GM23338 (cell line): ENCODE measurements at regions not wholly inside any gene's neighbourhood (a gene's known extent, or its start where the extent isn't known, plus 50 kb on each side); places are given as distances from the start of the nearest gene placed in this dataset.

Source experiments
- CREB1 ChIP-seq: fragments of 250-450 bp; sonication (Bioruptor Pico); IDR thresholded peaks from 2 replicates; pipeline ENCODE4 v1.5.0; 2020; ENCODE audit warnings: low read depth, mild to moderate bottlenecking, moderate library complexity
- EZH2 ChIP-seq: fragments of 200-600 bp; sonication (generic); IDR thresholded peaks from one replicate; pipeline ENCODE4 v1.8.0; 2017; ENCODE audit warnings: antibody characterized with exemption, mild to moderate bottlenecking, low read depth; ENCODE audit not compliant: unreplicated experiment
- EZH2phosphoT487 ChIP-seq: fragments of 200-600 bp; sonication (generic); IDR thresholded peaks from one replicate; pipeline ENCODE4 v1.8.1; 2018; ENCODE audit warnings: antibody characterized with exemption; ENCODE audit not compliant: unreplicated experiment
- JUNB ChIP-seq: IDR thresholded peaks from one replicate; pipeline ENCODE4 v1.6.1; 2016; ENCODE audit warnings: antibody characterized with exemption; ENCODE audit not compliant: unreplicated experiment
- NANOG ChIP-seq: IDR thresholded peaks from 2 replicates; pipeline ENCODE4 v1.6.1; 2016; ENCODE audit warnings: antibody characterized with exemption, borderline replicate concordance
- POLR2AphosphoS5 ChIP-seq: IDR thresholded peaks from 2 replicates; pipeline ENCODE4 v1.6.1; 2016; ENCODE audit warnings: antibody characterized with exemption, low read depth
- STAT1 ChIP-seq: IDR thresholded peaks from one replicate; pipeline ENCODE4 v1.6.1; 2016; ENCODE audit warnings: antibody characterized with exemption; ENCODE audit not compliant: unreplicated experiment
- ZNF114 ChIP-seq: fragments of 250-450 bp; sonication (Bioruptor Pico); IDR thresholded peaks from 2 replicates; pipeline ENCODE4 v1.5.0; 2020; ENCODE audit warnings: mild to moderate bottlenecking, moderate library complexity
- TF ChIP-seq, protein P1 (sequence below), 2 experiments: fragments of 200-600 bp in 1 of 2; sonication (generic) in 1 of 2; conservative IDR thresholded peaks; 2 replicates each; pipeline versions ENCODE4 v1.5.1 to v1.6.1; 2016 to 2017; ENCODE audit warnings: antibody characterized with exemption in 2 of 2, low read depth in 2 of 2, mild to moderate bottlenecking in 2 of 2, moderate library complexity in 1 of 2
- TF ChIP-seq, protein P2 (sequence below): IDR thresholded peaks from one replicate; pipeline ENCODE4 v1.6.1; 2018; ENCODE audit warnings: antibody characterized with exemption; ENCODE audit not compliant: unreplicated experiment
- TF ChIP-seq, protein P3 (sequence below): IDR thresholded peaks from 2 replicates; pipeline ENCODE4 v1.6.1; 2016; ENCODE audit warnings: antibody characterized with exemption

- TF ChIP-seq, protein P1, sequence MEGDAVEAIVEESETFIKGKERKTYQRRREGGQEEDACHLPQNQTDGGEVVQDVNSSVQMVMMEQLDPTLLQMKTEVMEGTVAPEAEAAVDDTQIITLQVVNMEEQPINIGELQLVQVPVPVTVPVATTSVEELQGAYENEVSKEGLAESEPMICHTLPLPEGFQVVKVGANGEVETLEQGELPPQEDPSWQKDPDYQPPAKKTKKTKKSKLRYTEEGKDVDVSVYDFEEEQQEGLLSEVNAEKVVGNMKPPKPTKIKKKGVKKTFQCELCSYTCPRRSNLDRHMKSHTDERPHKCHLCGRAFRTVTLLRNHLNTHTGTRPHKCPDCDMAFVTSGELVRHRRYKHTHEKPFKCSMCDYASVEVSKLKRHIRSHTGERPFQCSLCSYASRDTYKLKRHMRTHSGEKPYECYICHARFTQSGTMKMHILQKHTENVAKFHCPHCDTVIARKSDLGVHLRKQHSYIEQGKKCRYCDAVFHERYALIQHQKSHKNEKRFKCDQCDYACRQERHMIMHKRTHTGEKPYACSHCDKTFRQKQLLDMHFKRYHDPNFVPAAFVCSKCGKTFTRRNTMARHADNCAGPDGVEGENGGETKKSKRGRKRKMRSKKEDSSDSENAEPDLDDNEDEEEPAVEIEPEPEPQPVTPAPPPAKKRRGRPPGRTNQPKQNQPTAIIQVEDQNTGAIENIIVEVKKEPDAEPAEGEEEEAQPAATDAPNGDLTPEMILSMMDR (conservative IDR thresholded peaks at IDR 0.05; ENCODE audit: low read depth in 2 of 2), result no peak
- TF ChIP-seq EZH2phosphoT487 (no peak), CREB1 (no peak), POLR2AphosphoS5 (no peak), JUNB (no peak), STAT1 (no peak), EZH2 (no peak), ZNF114 (CRISPR knock-in tag) (no peak), NANOG (no peak)
- TF ChIP-seq, protein P2, sequence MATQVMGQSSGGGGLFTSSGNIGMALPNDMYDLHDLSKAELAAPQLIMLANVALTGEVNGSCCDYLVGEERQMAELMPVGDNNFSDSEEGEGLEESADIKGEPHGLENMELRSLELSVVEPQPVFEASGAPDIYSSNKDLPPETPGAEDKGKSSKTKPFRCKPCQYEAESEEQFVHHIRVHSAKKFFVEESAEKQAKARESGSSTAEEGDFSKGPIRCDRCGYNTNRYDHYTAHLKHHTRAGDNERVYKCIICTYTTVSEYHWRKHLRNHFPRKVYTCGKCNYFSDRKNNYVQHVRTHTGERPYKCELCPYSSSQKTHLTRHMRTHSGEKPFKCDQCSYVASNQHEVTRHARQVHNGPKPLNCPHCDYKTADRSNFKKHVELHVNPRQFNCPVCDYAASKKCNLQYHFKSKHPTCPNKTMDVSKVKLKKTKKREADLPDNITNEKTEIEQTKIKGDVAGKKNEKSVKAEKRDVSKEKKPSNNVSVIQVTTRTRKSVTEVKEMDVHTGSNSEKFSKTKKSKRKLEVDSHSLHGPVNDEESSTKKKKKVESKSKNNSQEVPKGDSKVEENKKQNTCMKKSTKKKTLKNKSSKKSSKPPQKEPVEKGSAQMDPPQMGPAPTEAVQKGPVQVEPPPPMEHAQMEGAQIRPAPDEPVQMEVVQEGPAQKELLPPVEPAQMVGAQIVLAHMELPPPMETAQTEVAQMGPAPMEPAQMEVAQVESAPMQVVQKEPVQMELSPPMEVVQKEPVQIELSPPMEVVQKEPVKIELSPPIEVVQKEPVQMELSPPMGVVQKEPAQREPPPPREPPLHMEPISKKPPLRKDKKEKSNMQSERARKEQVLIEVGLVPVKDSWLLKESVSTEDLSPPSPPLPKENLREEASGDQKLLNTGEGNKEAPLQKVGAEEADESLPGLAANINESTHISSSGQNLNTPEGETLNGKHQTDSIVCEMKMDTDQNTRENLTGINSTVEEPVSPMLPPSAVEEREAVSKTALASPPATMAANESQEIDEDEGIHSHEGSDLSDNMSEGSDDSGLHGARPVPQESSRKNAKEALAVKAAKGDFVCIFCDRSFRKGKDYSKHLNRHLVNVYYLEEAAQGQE, result no peak
- TF ChIP-seq, protein P3, sequence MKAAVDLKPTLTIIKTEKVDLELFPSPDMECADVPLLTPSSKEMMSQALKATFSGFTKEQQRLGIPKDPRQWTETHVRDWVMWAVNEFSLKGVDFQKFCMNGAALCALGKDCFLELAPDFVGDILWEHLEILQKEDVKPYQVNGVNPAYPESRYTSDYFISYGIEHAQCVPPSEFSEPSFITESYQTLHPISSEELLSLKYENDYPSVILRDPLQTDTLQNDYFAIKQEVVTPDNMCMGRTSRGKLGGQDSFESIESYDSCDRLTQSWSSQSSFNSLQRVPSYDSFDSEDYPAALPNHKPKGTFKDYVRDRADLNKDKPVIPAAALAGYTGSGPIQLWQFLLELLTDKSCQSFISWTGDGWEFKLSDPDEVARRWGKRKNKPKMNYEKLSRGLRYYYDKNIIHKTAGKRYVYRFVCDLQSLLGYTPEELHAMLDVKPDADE, result no peak
These were observed 140.1 kb upstream of the MED14 start for GRCh38 chrX:40875476-40875875.
